ENCODE measurements at regions not wholly inside any gene's neighbourhood (a gene's known extent, or its start where the extent isn't known, plus 50 kb on each side); places are given as distances from the start of the nearest gene placed in this dataset.

- TF ChIP-seq CTCF (IDR thresholded peaks at IDR 0.05) (no peak), POLR2A (IDR thresholded peaks at IDR 0.05) (no peak)
These were observed 469.8 kb upstream of the WWC1 start for GRCh38 chr5:167821669-167822068.
